SH-SY5Y (cell line): ENCODE measurements at regions not wholly inside any gene's neighbourhood (a gene's known extent, or its start where the extent isn't known, plus 50 kb on each side); places are given as distances from the start of the nearest gene placed in this dataset.

ENCODE experiments used
- GATA2 ChIP-seq: IDR thresholded peaks from 2 replicates; pipeline ENCODE4 v1.6.1; 2011; ENCODE audit warnings: mild to moderate bottlenecking, low read depth, low read length
- GATA3 ChIP-seq: IDR thresholded peaks from 2 replicates; pipeline ENCODE4 v1.6.1; 2011; ENCODE audit warnings: low read depth, mild to moderate bottlenecking, low read length, moderate library complexity

GRCh38 chr9:110099236-110100095, 108.5 kb downstream of the C9orf152 start:
- TF ChIP-seq GATA2: no peak
- TF ChIP-seq GATA3: no peak
